HG02763 (cell line): ENCODE measurements at regions not wholly inside any gene's neighbourhood (a gene's known extent, or its start where the extent isn't known, plus 50 kb on each side); places are given as distances from the start of the nearest gene placed in this dataset.
"Not testable (repeated sequence)": the region's sequence is repeated elsewhere in the genome, so short reads cannot be mapped to it uniquely, and the experiment has no call there.

Source experiments
- ATAC-seq: cut with Tn5 transposase; IDR thresholded peaks from one replicate; pipeline ENCODE4 v1.9.1; 2021; ENCODE audit warnings: mild to moderate bottlenecking, moderate library complexity; ENCODE audit not compliant: unreplicated experiment

GRCh38 chr4:100907465-100908454, 389.9 kb upstream of the EMCN start:
- no peak for ATAC-seq

- no peak for ATAC-seq
Observed at GRCh38 chr4:100906973-100907372, 389.2 kb upstream of the EMCN start.

- not testable (repeated sequence) for ATAC-seq
Observed at GRCh38 chr4:100900945-100901344, 383.1 kb upstream of the EMCN start.

- no peak for ATAC-seq
Observed at GRCh38 chr4:100900134-100900533, 382.3 kb upstream of the EMCN start.

- ATAC-seq: no peak
Observed at GRCh38 chr4:100898844-100899243, 381.0 kb upstream of the EMCN start.

GRCh38 chr4:100895556-100896197, 377.9 kb upstream of the EMCN start:
- ATAC-seq: peak; percentile 90

- ATAC-seq: no peak
Observed at GRCh38 chr4:100894339-100894870, 376.6 kb upstream of the EMCN start.

- ATAC-seq: no peak
Observed at GRCh38 chr4:100891808-100892207, 374.0 kb upstream of the EMCN start.

- no peak for ATAC-seq
Observed at GRCh38 chr4:100889898-100890297, 372.1 kb upstream of the EMCN start.

- no peak for ATAC-seq
Observed at GRCh38 chr4:100889401-100889800, 371.6 kb upstream of the EMCN start.

GRCh38 chr4:100882661-100883060, 364.8 kb upstream of the EMCN start:
- ATAC-seq: no peak

- ATAC-seq: no peak
Observed at GRCh38 chr4:100881283-100881682, 363.5 kb upstream of the EMCN start.

GRCh38 chr4:100880011-100880410, 362.2 kb upstream of the EMCN start:
- no peak for ATAC-seq

GRCh38 chr4:100879471-100879870, 361.6 kb upstream of the EMCN start:
- no peak for ATAC-seq

GRCh38 chr4:100876546-100876945, 358.7 kb upstream of the EMCN start:
- ATAC-seq: no peak

GRCh38 chr4:100875296-100876068, 357.7 kb upstream of the EMCN start:
- ATAC-seq: no peak

- ATAC-seq: no peak
Observed at GRCh38 chr4:100872811-100873210, 355.0 kb upstream of the EMCN start.

- no peak for ATAC-seq
Observed at GRCh38 chr4:100870940-100871772, 353.3 kb upstream of the EMCN start.

- ATAC-seq: no peak
Observed at GRCh38 chr4:100869276-100869675, 351.5 kb upstream of the EMCN start.

- ATAC-seq: not testable (repeated sequence)
Observed at GRCh38 chr4:100868281-100868680, 350.5 kb upstream of the EMCN start.
